GM12872 (cell line): ENCODE measurements at regions not wholly inside any gene's neighbourhood (a gene's known extent, or its start where the extent isn't known, plus 50 kb on each side); places are given as distances from the start of the nearest gene placed in this dataset.

Experiments
- CTCF ChIP-seq: IDR thresholded peaks from 3 replicates; pipeline ENCODE4 v1.5.1; 2011; ENCODE audit warnings: low read depth, mild to moderate bottlenecking, low read length, moderate library complexity; ENCODE audit not compliant: insufficient read depth

GRCh38 chr2:111689174-111689573, 194.8 kb downstream of the ANAPC1 start:
- no peak for TF ChIP-seq CTCF

GRCh38 chr2:111689941-111690340, 194.1 kb downstream of the ANAPC1 start:
- no peak for TF ChIP-seq CTCF

- no peak for TF ChIP-seq CTCF
Observed at GRCh38 chr2:111691164-111691875, 192.7 kb downstream of the ANAPC1 start.

- no peak; the same call in 2 of the 3 replicates for TF ChIP-seq CTCF
Observed at GRCh38 chr2:111692311-111692710, 191.7 kb downstream of the ANAPC1 start.

GRCh38 chr2:111694700-111695101, 189.3 kb downstream of the ANAPC1 start:
- TF ChIP-seq CTCF = no peak

GRCh38 chr2:111695441-111696007, 188.5 kb downstream of the ANAPC1 start:
- TF ChIP-seq CTCF = no peak

- TF ChIP-seq CTCF = no peak
Observed at GRCh38 chr2:111696226-111696625, 187.8 kb downstream of the ANAPC1 start.
